ENCODE measurements at regions not wholly inside any gene's neighbourhood (a gene's known extent, or its start where the extent isn't known, plus 50 kb on each side); places are given as distances from the start of the nearest gene placed in this dataset.

GRCh38 chr3:168383573-168383972 lies 287.8 kb upstream of the GOLIM4 start:
- TF ChIP-seq FOXM1 (IDR thresholded peaks at IDR 0.05; ENCODE audit: borderline replicate concordance, low read depth) (no peak), CREB1 (IDR thresholded peaks at IDR 0.05; ENCODE audit: low read depth) (no peak), NFIC (IDR thresholded peaks at IDR 0.05) (no peak), USF1 (IDR thresholded peaks at IDR 0.05) (no peak), RAD21 (IDR thresholded peaks at IDR 0.05; ENCODE audit: low read depth) (no peak), TEAD4 (IDR thresholded peaks at IDR 0.05) (no peak)

- TF ChIP-seq NFIC (IDR thresholded peaks at IDR 0.05) (no peak), CEBPB (IDR thresholded peaks at IDR 0.05) (no peak), FOXM1 (IDR thresholded peaks at IDR 0.05; ENCODE audit: borderline replicate concordance, low read depth) (no peak), REST (IDR thresholded peaks at IDR 0.05; ENCODE audit: low read depth) (no peak)
These were observed 276.1 kb upstream of the GOLIM4 start for GRCh38 chr3:168371846-168372245.

- TF ChIP-seq REST (IDR thresholded peaks at IDR 0.05; ENCODE audit: low read depth) (no peak), USF1 (IDR thresholded peaks at IDR 0.05) (no peak)
These were observed 269.2 kb upstream of the GOLIM4 start for GRCh38 chr3:168364967-168365366.

GRCh38 chr3:168362661-168363247 lies 267.0 kb upstream of the GOLIM4 start:
- no peak for TF ChIP-seq NFIC (IDR thresholded peaks at IDR 0.05)
- TF ChIP-seq RAD21 (IDR thresholded peaks at IDR 0.05; ENCODE audit: low read depth): no peak
- no peak for TF ChIP-seq CEBPB (IDR thresholded peaks at IDR 0.05)
- no peak for TF ChIP-seq YY1 (IDR thresholded peaks at IDR 0.05; ENCODE audit: low read depth)
- no peak for TF ChIP-seq TAF1 (IDR thresholded peaks at IDR 0.05; ENCODE audit: low read depth)
- no peak for TF ChIP-seq TCF12 (IDR thresholded peaks at IDR 0.05; ENCODE audit: low read depth)
- TF ChIP-seq TEAD4 (IDR thresholded peaks at IDR 0.05): no peak
- no peak for TF ChIP-seq EGR1 (IDR thresholded peaks at IDR 0.05)
- no peak for TF ChIP-seq MAX (IDR thresholded peaks at IDR 0.05)
- TF ChIP-seq CREB1 (IDR thresholded peaks at IDR 0.05; ENCODE audit: low read depth): no peak
- no peak for TF ChIP-seq REST (IDR thresholded peaks at IDR 0.05; ENCODE audit: low read depth)
- TF ChIP-seq EP300 (IDR thresholded peaks at IDR 0.05; ENCODE audit: borderline replicate concordance): no peak
- TF ChIP-seq FOXM1 (IDR thresholded peaks at IDR 0.05; ENCODE audit: borderline replicate concordance, low read depth): no peak

GRCh38 chr3:168362156-168362555 lies 266.4 kb upstream of the GOLIM4 start:
- TF ChIP-seq CREB1 (IDR thresholded peaks at IDR 0.05; ENCODE audit: low read depth) (no peak), EP300 (IDR thresholded peaks at IDR 0.05; ENCODE audit: borderline replicate concordance) (no peak), RAD21 (IDR thresholded peaks at IDR 0.05; ENCODE audit: low read depth) (no peak), NFIC (IDR thresholded peaks at IDR 0.05) (no peak), ZBTB7A (IDR thresholded peaks at IDR 0.05; ENCODE audit: low read depth) (no peak), REST (IDR thresholded peaks at IDR 0.05; ENCODE audit: low read depth) (no peak), TEAD4 (IDR thresholded peaks at IDR 0.05) (no peak), EGR1 (IDR thresholded peaks at IDR 0.05) (no peak), TAF1 (IDR thresholded peaks at IDR 0.05; ENCODE audit: low read depth) (no peak), CEBPB (IDR thresholded peaks at IDR 0.05) (no peak), YY1 (IDR thresholded peaks at IDR 0.05; ENCODE audit: low read depth) (no peak), FOXM1 (IDR thresholded peaks at IDR 0.05; ENCODE audit: borderline replicate concordance, low read depth) (no peak), MAX (IDR thresholded peaks at IDR 0.05) (no peak), TCF12 (IDR thresholded peaks at IDR 0.05; ENCODE audit: low read depth) (no peak), USF1 (IDR thresholded peaks at IDR 0.05) (no peak)
